ENCODE measurements at regions not wholly inside any gene's neighbourhood (a gene's known extent, or its start where the extent isn't known, plus 50 kb on each side); places are given as distances from the start of the nearest gene placed in this dataset.
"Not testable (repeated sequence)": the region's sequence is repeated elsewhere in the genome, so short reads cannot be mapped to it uniquely, and the experiment has no call there.

- Histone ChIP-seq H3K36me3 (no peaks in the 10 kb centered on the region), H4K20me1 (no peaks in the 10 kb centered on the region), H3K4me2 (peak overlapping the region in 8 of 11 experiments; percentile 2 to 56 (median 32); a peak in 12 of 22 replicates), H3K9ac (no peak overlapping the region), H3K9me3 (replicated peaks in 1 of 11) (no peaks in the 10 kb centered on the region), H3K4me3 (no peak overlapping the region), H3K27ac (no peak overlapping the region), H3K4me1 (peaks cover 0 to 16% (median 9%) of the 10 kb centered on the region in 10 experiments; a peak in 11 of 20 replicates), H3K27me3 (no peaks in the 10 kb centered on the region)
- TF ChIP-seq Cebpa-rat (IDR thresholded peaks at IDR 0.05), result no peak
Observed at GRCh38 chr14:27739657-27740156, 1026.9 kb upstream of the FOXG1 start.

GRCh38 chr14:27750114-27750513 is 1016.5 kb upstream of the FOXG1 start:
- no peak for TF ChIP-seq Cebpa-rat (IDR thresholded peaks at IDR 0.05)
- Histone ChIP-seq H3K27ac (no peak overlapping the region), H3K9me3 (replicated peaks in 1 of 11) (no peaks in the 10 kb centered on the region), H3K27me3 (no peaks in the 10 kb centered on the region), H4K20me1 (no peaks in the 10 kb centered on the region), H3K36me3 (no peaks in the 10 kb centered on the region), H3K4me2 (no peak overlapping the region), H3K4me3 (no peak overlapping the region), H3K9ac (no peak overlapping the region), H3K4me1 (no peaks in the 10 kb centered on the region)

- not testable (repeated sequence) for H4K20me1 ChIP-seq; H3K4me1 ChIP-seq; H3K36me3 ChIP-seq; H3K9ac ChIP-seq; H3K4me2 ChIP-seq; H3K9me3 ChIP-seq (replicated peaks in 1 of 11); H3K4me3 ChIP-seq; H3K27me3 ChIP-seq; H3K27ac ChIP-seq
Observed at GRCh38 chr14:27757642-27758041, 1008.9 kb upstream of the FOXG1 start.

- not testable (repeated sequence) for H3K4me3 ChIP-seq; H3K27ac ChIP-seq; H4K20me1 ChIP-seq; H3K4me2 ChIP-seq; H3K9ac ChIP-seq; H3K36me3 ChIP-seq; H3K4me1 ChIP-seq; H3K27me3 ChIP-seq; H3K9me3 ChIP-seq (replicated peaks in 1 of 11)
Observed at GRCh38 chr14:27760367-27760766, 1006.2 kb upstream of the FOXG1 start.

DNA sequence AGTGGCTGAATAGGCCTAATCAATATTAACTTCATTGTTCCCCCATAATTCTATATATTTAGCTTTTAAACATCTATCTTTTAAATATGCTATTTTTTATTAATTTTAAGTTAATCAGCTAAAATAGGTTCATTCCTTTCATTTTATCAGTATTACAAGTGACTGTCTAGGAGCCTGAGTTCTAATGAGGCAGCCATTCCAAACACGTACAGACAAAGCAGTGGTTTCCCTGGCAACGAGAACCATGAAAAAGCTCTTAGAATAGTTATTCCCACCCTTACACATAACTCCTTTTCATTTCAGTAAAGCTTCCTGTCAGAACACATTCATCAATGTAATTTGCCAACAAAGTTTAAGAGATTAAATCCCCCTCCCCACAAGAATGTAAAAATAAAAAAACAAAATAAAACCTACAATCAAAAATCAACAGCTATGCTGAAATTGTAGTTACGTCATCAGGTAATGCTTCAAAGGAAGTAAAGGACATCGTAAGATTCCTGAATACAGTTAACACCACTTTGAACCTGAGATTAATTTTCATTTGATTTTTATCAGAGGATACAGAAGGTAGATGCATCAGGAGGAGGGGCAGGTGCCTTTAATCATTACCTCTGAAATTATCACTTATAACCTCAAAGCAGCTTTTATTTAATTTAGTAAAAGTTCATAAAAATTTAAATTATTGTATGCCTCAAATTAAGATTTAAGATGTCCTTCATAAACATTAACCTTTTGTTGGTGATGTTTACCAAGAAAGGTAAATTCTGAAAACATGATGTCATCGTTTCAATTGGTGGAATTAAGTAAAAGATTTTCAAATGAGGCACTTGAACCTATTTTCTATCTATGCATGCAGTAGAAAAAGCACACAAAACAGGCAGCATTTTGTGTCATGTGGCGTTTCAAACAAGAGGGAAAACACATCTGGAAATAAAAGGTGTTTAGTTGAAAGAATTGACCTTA is 967.2 kb upstream of the FOXG1 start:
- H3K27me3 ChIP-seq; H3K9me3 ChIP-seq (replicated peaks in 1 of 11); H3K9ac ChIP-seq; H3K4me2 ChIP-seq; H3K4me1 ChIP-seq; H3K4me3 ChIP-seq; H3K36me3 ChIP-seq; H4K20me1 ChIP-seq; H3K27ac ChIP-seq: not testable (repeated sequence)

DNA sequence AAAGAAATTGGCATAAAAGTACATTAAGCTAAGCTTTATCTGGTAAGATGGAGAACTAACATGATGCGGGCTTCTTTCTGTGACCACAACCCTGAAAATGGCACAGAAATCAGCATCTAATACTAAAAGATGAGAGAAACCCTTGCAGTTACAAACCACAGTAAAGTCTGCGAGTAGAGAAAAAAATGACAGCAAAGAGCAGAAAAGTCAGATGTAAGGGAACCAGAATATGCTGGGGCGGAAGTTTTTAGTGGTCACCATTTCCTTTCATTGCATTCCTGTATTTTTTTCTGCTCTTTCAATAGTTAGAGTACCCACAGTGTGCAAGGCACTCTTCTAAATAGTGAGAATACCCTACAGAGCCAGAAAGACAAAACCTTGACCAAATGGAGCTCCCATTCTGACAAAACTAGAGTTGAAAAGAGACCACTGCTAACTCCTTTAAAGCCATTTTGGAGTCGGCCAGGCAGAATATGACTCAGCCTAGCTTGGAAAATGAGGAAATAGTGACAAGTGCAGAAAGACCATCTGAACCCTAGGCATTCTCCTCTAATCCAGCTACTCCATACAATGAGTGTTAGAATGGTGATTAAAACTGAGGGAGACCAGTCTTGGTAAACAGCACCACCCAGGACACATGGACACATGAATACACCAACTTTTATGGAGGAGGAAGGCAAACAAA is 948.7 kb upstream of the FOXG1 start:
- Histone ChIP-seq H4K20me1 (peaks cover 0 to 15% (median 0%) of the 10 kb centered on the region in 11 experiments; a peak in 4 of 22 replicates), H3K27ac (peak overlapping the region in 2 of 11 experiments; percentile 48 to 52; a peak in 4 of 22 replicates), H3K27me3 (peaks cover 0 to 66% (median 7%) of the 10 kb centered on the region in 11 experiments; a peak in 9 of 22 replicates), H3K4me2 (peak overlapping the region; percentile 30 to 77 (median 48)), H3K4me3 (peak overlapping the region in 1 of 10 experiments; percentile 38; a peak in 1 of 20 replicates), H3K9ac (peak overlapping the region in 1 of 11 experiments; percentile 36; a peak in 1 of 22 replicates), H3K4me1 (peaks cover 13 to 22% (median 16%) of the 10 kb centered on the region in 10 experiments; a peak in 19 of 20 replicates)
- not testable (repeated sequence) for H3K36me3 ChIP-seq; H3K9me3 ChIP-seq (replicated peaks in 1 of 11)

GRCh38 chr14:27826149-27826548 is 940.4 kb upstream of the FOXG1 start:
- H3K4me1 ChIP-seq, result peaks cover 8 to 19% (median 17%) of the 10 kb centered on the region in 10 experiments
- H3K4me2 ChIP-seq, result peak overlapping the region; percentile 59 to 86 (median 74)
- peaks cover 0 to 12% (median 0%) of the 10 kb centered on the region in 11 experiments; a peak in 2 of 22 replicates for H3K9me3 ChIP-seq (replicated peaks in 1 of 11)
- H3K9ac ChIP-seq, H3K4me3 ChIP-seq, H4K20me1 ChIP-seq, H3K36me3 ChIP-seq: not testable (repeated sequence)
- H3K27me3 ChIP-seq, result peaks cover 0 to 72% (median 9%) of the 10 kb centered on the region in 11 experiments; a peak in 9 of 22 replicates
- peak overlapping the region in 2 of 11 experiments; percentile 38 to 40; a peak in 2 of 22 replicates for H3K27ac ChIP-seq

GRCh38 chr14:27831978-27832377 is 934.6 kb upstream of the FOXG1 start:
- not testable (repeated sequence) for H3K4me2 ChIP-seq; H3K36me3 ChIP-seq; H3K9me3 ChIP-seq (replicated peaks in 1 of 11); H3K9ac ChIP-seq; H3K4me3 ChIP-seq; H3K27ac ChIP-seq; H3K4me1 ChIP-seq; H4K20me1 ChIP-seq
- peaks cover 0 to 47% (median 0%) of the 10 kb centered on the region in 11 experiments; a peak in 6 of 22 replicates for H3K27me3 ChIP-seq

DNA sequence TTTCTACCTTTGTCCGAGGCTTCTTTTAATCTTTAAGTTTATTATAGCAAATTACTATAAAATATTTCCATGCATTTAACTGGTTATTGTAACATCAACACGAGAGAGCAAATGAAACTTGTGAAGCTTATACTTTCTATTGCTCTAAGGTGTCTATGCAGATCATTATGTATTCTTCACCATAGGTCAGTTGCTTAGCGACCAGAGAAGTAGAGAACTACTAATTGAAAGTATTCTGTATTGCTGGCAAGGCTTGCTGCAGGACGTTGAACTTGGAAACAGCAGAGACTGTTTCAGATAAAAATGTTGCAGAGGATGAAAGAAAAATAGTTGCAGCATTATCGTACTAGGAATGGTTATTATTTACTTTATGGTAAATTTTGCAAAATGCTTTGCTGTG is 933.6 kb upstream of the FOXG1 start:
- not testable (repeated sequence) for H3K4me3 ChIP-seq; H4K20me1 ChIP-seq; H3K9ac ChIP-seq; H3K4me1 ChIP-seq; H3K27ac ChIP-seq; H3K9me3 ChIP-seq (replicated peaks in 1 of 11); H3K4me2 ChIP-seq; H3K36me3 ChIP-seq
- peaks cover 0 to 39% (median 0%) of the 10 kb centered on the region in 11 experiments; a peak in 6 of 22 replicates for H3K27me3 ChIP-seq
